ENCODE measurements at regions not wholly inside any gene's neighbourhood (a gene's known extent, or its start where the extent isn't known, plus 50 kb on each side); places are given as distances from the start of the nearest gene placed in this dataset.
A peak's percentile ranks its signal among the peaks of the same experiment; 100 is the strongest.
"Not testable (repeated sequence)": the region's sequence is repeated elsewhere in the genome, so short reads cannot be mapped to it uniquely, and the experiment has no call there.

DNA sequence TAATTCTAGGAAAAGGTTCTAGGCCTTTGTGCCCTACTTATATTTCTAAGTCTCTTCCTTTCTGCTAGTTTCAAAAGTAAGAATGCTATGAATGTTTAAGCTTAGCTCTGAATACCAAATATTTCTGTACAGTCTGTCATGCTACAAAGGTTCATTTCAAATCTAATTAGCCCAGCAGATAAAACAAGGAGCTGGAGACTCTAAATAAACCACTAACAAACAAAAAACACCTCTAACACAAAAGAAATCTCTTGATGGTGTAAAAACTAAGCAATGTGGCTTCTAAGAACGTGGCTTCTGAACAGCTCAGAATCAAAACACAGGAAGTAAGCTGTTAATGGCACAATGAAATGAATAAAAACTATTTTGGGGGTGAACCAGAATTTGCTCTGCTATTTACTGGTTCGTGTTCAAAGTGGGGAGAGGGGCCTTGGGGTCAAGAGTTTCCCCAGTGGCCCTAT is 198.3 kb downstream of the BCAS1 start:
- DNase-seq = no peak

GRCh38 chr20:53871541-53871940 is 198.9 kb downstream of the BCAS1 start:
- no peak for DNase-seq

DNA sequence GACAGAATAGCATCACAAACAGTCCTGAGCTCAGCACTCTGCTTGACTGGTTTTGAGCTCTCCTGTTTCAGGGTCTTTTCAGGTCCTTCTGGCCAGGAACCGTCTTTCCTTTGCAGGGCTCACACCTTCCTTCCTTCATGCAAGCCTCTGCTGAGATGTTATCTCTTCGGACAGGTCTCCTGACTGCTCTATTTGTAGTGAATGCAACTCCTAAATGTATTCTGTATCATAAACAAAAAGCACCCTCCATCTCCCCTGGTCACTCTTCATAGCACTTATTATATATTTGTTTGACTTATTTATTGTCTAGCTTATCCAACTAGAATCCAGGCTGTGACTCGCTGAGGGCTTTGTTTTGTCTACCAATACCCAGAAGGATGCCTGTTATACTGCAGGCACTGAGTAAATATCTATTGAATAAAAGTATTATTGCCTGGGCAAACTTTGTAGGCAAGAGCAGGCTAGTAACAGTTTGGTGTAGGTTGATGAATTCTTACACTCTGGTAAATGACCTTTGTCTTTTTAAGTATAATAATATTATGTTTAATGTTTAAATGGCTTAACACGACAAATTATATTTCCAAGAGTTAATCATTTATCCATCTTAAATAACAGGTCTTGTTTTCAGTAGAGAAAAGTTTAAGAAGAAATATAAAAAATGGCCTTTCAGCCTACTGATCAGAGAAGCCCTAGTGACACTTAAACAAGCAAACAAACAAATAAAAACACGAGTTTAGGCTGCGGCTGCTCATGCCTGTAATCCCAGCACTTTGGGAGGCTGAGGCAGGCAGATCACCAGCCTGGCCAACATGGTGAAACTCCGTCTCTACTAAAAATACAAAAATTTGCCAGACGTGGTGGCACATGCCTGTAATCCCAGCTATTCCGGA is 199.7 kb downstream of the BCAS1 start:
- no peak for DNase-seq

GRCh38 chr20:53869466-53870258 is 200.7 kb downstream of the BCAS1 start:
- DNase-seq = peak; percentile 60

DNA sequence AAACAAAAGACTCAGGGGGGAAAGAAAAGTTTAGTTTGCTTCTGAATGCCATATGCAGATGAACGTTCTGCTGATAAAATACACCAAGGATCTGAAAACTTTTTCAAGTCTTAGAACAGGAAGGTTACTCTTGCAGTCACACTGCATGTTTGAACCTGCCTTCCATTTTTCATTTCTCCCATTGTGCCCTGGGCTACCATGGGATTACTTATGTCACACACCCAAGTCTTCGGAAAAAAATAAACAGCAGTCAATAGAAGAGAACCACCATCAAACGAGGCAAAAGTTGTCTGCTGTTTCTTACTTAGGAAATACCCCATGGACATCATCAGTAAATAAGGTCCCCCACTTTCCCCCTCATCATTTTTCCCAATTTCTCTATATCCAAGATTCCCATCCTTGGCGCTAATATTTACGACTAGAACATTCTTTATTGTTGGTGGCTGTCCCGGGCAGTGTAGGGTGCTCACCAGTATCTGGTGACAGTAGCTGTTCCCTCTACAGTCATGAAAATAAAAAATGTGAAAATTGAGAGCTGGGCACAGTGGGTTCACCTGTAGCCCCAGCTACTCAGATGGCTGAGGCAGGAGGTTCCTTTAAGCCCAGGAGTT is 202.5 kb downstream of the BCAS1 start:
- no peak for DNase-seq

- no peak for DNase-seq
Measured at GRCh38 chr20:53866794-53867740, 203.3 kb downstream of the BCAS1 start.

DNA sequence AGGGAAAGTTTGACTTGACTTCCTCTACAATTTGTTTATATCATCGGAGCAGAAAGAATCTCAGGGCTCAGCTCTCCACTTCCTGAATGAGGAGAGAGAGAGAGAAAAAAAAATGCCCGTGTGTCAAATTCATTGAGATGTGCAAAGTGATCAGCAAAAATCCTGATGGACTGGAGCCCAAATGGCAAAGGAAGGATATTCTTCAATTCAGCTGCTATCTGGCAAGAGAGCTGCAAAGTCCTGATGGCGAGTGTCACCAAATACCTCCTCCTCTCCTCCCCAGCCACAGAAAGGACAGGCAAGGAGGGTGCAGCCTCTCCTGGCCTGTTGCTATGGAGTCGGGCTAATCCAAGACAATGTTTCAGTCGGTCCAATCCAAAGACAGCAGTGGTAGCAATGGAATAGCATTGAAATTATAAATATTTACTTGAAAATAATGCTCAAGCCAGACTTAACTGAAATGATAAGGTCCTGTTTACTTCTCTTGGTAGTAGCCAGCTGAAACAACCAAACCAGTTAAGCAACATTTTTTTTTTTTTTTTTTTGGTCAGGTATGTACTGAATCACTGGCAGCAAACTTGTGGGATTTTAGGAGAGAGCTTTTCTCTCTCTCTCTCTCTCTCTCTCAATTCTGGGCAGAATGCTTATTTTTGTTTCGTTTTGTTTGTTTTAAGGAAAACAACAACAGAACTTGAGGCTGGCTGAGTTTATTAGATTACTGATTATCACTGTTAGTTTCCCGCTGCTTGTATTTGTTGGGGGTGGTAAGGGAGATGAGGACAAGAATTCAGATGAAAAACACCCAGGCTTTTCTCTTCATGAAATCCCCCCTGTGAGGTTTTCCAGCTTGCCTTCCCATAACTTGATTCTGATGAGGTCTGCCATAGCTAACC is 204.2 kb downstream of the BCAS1 start:
- no peak for DNase-seq

DNA sequence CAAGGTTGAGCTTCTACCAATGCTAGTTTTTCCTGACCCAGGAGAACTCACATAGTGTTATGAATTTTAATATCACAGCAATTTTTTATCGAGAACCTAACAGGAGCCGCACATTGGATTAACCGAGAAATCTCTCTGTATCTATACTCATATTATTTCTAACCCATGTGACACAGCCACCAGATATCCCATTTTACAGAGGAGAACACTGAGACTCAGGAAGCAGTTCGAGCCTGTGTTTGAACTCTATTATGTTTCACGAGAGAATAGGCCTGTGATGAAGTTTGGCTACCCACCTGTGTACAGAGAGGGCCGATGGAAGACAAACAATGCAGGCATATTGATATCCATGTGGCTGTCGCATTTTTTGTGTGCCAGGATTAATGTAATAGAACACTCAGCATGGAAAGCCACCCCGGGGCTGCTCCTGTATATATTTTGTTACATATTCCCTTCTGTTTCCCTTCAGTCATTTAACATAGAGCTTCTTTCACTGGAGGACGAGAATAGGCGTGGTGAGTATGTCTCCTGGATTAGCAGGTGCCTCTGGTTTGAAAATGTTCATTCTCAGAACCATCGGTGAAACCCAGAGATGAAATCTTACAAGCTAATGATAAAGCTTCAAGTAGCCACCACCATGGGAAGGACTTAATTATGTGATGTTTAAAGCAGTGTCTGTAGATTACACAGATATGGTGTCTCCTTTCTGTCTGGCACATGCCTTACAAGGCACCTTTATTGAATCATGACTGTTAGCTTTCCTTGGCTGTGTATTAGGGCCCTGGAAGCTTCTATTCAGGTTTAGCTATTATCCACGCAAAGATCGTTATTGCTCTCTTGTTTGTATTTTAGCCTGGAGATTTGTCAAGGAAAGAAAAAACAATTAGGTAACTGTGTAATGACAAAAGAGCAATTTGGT is 205.4 kb downstream of the BCAS1 start:
- DNase-seq = not testable (repeated sequence)

- not testable (repeated sequence) for DNase-seq
Measured at GRCh38 chr20:53863923-53864641, 206.3 kb downstream of the BCAS1 start.

DNA sequence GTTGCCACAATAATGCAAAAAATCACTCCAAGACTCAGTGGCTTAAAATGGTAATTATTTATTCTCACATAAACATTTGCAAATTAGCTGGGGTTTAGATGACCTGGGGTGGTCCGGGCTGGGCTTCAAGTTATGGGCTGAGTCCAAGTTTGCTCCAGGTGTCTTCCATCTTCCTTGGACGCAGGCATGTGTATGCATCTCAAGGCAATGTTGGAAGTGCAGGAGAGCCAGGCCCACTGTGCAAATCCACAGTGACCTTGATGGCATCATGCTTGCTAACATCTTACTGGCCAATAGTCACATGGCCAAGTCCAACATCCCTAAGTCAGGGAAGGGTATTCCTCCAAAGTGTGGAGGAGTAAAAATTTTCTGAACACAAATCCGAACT is 206.9 kb downstream of the BCAS1 start:
- not testable (repeated sequence) for DNase-seq

GRCh38 chr20:53863039-53863438 is 207.4 kb downstream of the BCAS1 start:
- DNase-seq = not testable (repeated sequence)

DNA sequence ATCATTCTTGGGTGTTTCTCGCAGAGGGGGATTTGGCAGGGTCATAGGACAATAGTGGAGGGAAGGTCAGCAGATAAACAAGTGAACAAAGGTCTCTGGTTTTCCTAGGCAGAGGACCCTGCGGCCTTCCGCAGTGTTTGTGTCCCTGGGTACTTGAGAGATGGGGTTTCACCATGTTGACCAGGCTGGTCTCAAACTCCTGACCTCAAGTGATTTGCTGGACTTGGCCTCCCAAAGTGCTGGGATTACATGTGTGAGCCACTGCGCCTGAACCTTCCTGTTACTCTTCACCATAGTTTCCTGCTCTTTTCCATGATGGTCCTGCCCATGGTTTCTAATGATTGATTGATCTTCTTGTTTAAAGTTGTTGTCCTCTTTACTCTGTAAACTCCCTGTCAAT is 207.9 kb downstream of the BCAS1 start:
- DNase-seq = not testable (repeated sequence)

- DNase-seq = not testable (repeated sequence)
Measured at GRCh38 chr20:53862136-53862397, 208.3 kb downstream of the BCAS1 start.

DNA sequence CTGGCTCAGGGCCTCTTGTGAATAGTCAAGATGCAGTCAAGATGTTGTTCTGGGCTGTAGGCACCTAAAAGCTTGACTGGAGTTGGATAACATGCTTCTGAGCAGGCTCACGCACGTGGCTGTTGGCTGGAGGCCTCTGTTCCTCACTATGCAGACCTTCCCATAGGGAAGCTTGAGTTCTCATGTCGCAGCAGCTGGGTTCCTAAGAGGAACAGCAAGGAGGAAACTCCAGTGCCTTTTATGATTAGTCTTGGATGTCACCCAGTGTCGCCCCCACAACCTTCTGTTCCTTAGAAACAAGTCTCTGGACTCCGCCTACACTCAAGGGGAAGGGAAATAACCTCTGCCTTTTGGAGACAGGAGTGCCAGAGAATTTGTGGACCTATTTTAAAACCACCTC is 210.7 kb downstream of the BCAS1 start:
- no peak for DNase-seq

GRCh38 chr20:53859009-53859408 is 211.4 kb downstream of the BCAS1 start:
- DNase-seq = not testable (repeated sequence)

GRCh38 chr20:53858516-53858915 is 211.9 kb downstream of the BCAS1 start:
- DNase-seq = not testable (repeated sequence)

GRCh38 chr20:53857723-53858236 is 212.6 kb downstream of the BCAS1 start:
- DNase-seq = no peak

DNA sequence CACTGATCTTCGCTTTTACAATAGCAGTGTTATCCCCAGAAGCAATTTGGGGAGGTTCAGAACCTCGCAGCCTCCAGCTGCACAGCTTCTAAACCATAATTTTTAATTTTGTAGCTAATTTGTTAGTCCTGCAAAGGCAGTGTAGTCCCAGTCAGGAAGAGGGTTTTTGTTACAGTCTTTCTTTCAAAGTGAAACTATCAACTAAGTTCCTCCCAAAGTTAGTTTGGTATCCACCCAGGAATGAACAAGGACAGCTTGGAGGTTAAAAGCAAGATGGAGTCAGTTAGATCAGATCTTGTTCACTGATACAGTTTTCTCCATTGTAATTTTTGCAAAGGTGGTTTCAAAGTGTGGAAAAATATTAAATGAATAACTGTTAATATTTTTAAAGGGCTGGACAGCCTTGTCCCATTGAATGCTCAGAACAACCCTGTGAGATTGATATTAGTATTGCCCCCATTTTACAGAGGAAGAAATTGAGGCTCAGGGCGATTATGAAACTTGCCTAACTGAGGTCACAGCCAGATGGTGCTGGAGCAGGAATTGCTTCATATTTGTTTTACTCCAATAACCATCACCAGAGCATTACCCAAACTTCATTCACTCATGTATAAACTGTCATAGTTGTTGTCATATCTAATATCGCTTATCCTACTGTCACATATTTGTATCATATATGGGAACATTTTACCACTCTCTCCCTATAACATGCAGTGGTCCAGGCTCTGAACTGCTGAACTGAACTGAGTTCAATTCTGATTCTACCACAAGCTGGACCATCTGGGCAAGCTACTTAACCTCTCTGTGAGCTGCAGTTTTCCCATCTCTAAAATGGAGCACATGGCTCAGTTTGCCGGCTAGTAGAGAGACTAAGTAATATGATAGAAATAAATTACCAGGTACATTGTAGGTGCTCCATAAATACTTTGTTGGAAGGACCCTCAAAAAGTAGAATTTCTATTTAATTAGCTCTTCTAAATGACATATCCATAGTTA is 213.8 kb downstream of the BCAS1 start:
- DNase-seq = no peak

All from activated T-cell treated with anti-CD3 and anti-CD28 coated beads, Interleukin-2, amount 50 U/mL, for 1 hour (primary cell).